ENCODE measurements at regions not wholly inside any gene's neighbourhood (a gene's known extent, or its start where the extent isn't known, plus 50 kb on each side); places are given as distances from the start of the nearest gene placed in this dataset.

- ChIA-PET CTCF (no interaction called here), POLR2A (no interaction called here)
- Mint-ChIP-seq H3K36me3 (ENCODE audit: low read depth) (no peaks in the 10 kb centered on the region), H3K4me1 (ENCODE audit: low read depth) (no peaks in the 10 kb centered on the region), H3K4me3 (no peak overlapping the region), H3K9me3 (no peaks in the 10 kb centered on the region), H3K27me3 (peaks cover 4% of the 10 kb centered on the region), H3K27ac (no peak overlapping the region)
- ATAC-seq (ENCODE audit: poor library complexity) (no peak), DNase-seq (no peak)
- H3K36me3 ChIP-seq (ENCODE audit: insufficient read depth, low read length), result no peaks in the 10 kb centered on the region
- no peak overlapping the region for H3K27ac ChIP-seq (ENCODE audit: low read depth in 1 of 2, low read length in 2 of 2)
- no peak overlapping the region for H3K4me3 ChIP-seq (ENCODE audit: low read length)
- H3K9me3 ChIP-seq (ENCODE audit: control insufficient read depth in 1 of 2, insufficient read depth in 1 of 2, low read length in 2 of 2), result no peaks in the 10 kb centered on the region
- H3K27me3 ChIP-seq (ENCODE audit: control insufficient read depth in 1 of 2, insufficient read depth in 2 of 2, low read length in 2 of 2), result no peaks in the 10 kb centered on the region
- TF ChIP-seq CTCF (IDR thresholded peaks at IDR 0.05), result no peak
- intact Hi-C loops (cut with DNase I, micrococcal nuclease), result no loop called here
- no peaks in the 10 kb centered on the region for H3K4me1 ChIP-seq (ENCODE audit: insufficient read depth, low read length)
Measured at GRCh38 chr14:71190770-71191374, 283.6 kb downstream of the PCNX1 start.

- ATAC-seq (ENCODE audit: poor library complexity), result no peak
- Histone ChIP-seq H3K27ac (ENCODE audit: low read depth in 1 of 2, low read length in 2 of 2) (no peak overlapping the region), H3K9me3 (ENCODE audit: control insufficient read depth in 1 of 2, insufficient read depth in 1 of 2, low read length in 2 of 2) (no peaks in the 10 kb centered on the region), H3K4me3 (ENCODE audit: low read length) (no peak overlapping the region), H3K27me3 (ENCODE audit: control insufficient read depth in 1 of 2, insufficient read depth in 2 of 2, low read length in 2 of 2) (no peaks in the 10 kb centered on the region), H3K4me1 (ENCODE audit: insufficient read depth, low read length) (no peaks in the 10 kb centered on the region), H3K36me3 (ENCODE audit: insufficient read depth, low read length) (no peaks in the 10 kb centered on the region)
- no peak for DNase-seq
- intact Hi-C loops (cut with DNase I, micrococcal nuclease), result no loop called here
- POLR2A ChIA-PET, result no interaction called here
- H3K4me3 Mint-ChIP-seq, result no peak overlapping the region
- no peaks in the 10 kb centered on the region for H3K4me1 Mint-ChIP-seq (ENCODE audit: low read depth)
- no peak for TF ChIP-seq CTCF (IDR thresholded peaks at IDR 0.05)
- CTCF ChIA-PET, result no interaction called here
- H3K27ac Mint-ChIP-seq, result no peak overlapping the region
- no peaks in the 10 kb centered on the region for H3K36me3 Mint-ChIP-seq (ENCODE audit: low read depth)
- H3K9me3 Mint-ChIP-seq, result no peaks in the 10 kb centered on the region
- H3K27me3 Mint-ChIP-seq, result no peaks in the 10 kb centered on the region
Measured at GRCh38 chr14:71193663-71194062, 286.4 kb downstream of the PCNX1 start.

- no peaks in the 10 kb centered on the region for H3K27me3 Mint-ChIP-seq
- Histone ChIP-seq H3K4me1 (ENCODE audit: insufficient read depth, low read length) (no peaks in the 10 kb centered on the region), H3K4me3 (ENCODE audit: low read length) (no peak overlapping the region), H3K36me3 (ENCODE audit: insufficient read depth, low read length) (no peaks in the 10 kb centered on the region), H3K27me3 (ENCODE audit: control insufficient read depth in 1 of 2, insufficient read depth in 2 of 2, low read length in 2 of 2) (no peaks in the 10 kb centered on the region), H3K9me3 (ENCODE audit: control insufficient read depth in 1 of 2, insufficient read depth in 1 of 2, low read length in 2 of 2) (no peaks in the 10 kb centered on the region), H3K27ac (ENCODE audit: low read depth in 1 of 2, low read length in 2 of 2) (no peak overlapping the region)
- no peaks in the 10 kb centered on the region for H3K9me3 Mint-ChIP-seq
- H3K4me3 Mint-ChIP-seq, result no peak overlapping the region
- intact Hi-C loops (cut with DNase I, micrococcal nuclease), result no loop called here
- H3K36me3 Mint-ChIP-seq (ENCODE audit: low read depth), result no peaks in the 10 kb centered on the region
- ChIA-PET CTCF (no interaction called here), POLR2A (no interaction called here)
- no peak for ATAC-seq (ENCODE audit: poor library complexity)
- no peak overlapping the region for H3K27ac Mint-ChIP-seq
- no peak for TF ChIP-seq CTCF (IDR thresholded peaks at IDR 0.05)
- H3K4me1 Mint-ChIP-seq (ENCODE audit: low read depth), result no peaks in the 10 kb centered on the region
- DNase-seq, result no peak
Measured at GRCh38 chr14:71194251-71194650, 287.0 kb downstream of the PCNX1 start.
